Activated CD4-positive, alpha-beta T cell treated with anti-CD3 and anti-CD28 coated beads, Interleukin-2, amount 50 U/mL, for 16 hours (primary cell): ENCODE measurements at regions not wholly inside any gene's neighbourhood (a gene's known extent, or its start where the extent isn't known, plus 50 kb on each side); places are given as distances from the start of the nearest gene placed in this dataset.
"Not testable (repeated sequence)": the region's sequence is repeated elsewhere in the genome, so short reads cannot be mapped to it uniquely, and the experiment has no call there.

Experiments
- DNase-seq: peaks from one replicate; pipeline ENCODE4 v3.0.0-alpha.2; 2020

DNA sequence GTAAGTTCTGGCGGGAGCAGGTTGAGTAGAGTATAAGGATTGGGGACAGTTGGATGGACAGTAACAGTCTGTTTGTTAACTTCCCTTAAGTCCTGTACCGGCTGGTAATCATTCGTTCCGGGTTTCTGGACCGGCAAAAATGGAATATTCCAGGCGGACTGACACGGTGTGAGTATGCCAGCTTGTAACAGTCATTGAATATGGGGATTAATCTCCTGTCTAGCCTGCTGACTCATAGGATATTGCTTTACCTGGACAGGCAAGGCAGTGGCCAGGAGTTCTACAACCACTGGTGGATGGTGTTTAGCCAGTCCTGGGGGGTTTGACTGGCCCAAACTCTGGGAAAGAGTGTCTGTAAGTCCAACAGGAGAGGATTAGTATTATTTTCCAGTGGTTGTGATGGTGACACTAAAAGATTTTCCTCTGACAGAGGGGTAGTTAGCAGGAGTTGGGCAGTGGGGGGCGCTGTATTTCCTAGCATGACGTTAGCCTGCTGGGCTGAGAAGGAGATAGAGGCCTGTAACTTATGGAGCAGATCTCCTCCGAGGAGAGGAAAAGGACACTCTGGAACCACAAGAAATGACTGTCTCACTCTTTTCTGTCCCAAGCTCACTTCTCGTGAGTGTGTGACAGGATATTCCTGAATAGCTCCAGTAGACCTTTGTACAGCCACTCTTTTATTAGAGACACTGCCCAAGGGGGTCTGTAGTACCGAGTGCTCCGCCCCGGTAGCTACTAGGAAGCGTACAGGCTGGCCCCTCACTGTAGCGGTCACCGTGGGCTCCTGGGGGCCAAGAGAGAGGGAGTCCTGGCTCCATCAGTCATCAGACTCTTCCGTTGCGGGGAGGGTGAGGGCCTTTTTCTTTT, 152.2 kb downstream of the TRIM27 start:
- no peak for DNase-seq

DNA sequence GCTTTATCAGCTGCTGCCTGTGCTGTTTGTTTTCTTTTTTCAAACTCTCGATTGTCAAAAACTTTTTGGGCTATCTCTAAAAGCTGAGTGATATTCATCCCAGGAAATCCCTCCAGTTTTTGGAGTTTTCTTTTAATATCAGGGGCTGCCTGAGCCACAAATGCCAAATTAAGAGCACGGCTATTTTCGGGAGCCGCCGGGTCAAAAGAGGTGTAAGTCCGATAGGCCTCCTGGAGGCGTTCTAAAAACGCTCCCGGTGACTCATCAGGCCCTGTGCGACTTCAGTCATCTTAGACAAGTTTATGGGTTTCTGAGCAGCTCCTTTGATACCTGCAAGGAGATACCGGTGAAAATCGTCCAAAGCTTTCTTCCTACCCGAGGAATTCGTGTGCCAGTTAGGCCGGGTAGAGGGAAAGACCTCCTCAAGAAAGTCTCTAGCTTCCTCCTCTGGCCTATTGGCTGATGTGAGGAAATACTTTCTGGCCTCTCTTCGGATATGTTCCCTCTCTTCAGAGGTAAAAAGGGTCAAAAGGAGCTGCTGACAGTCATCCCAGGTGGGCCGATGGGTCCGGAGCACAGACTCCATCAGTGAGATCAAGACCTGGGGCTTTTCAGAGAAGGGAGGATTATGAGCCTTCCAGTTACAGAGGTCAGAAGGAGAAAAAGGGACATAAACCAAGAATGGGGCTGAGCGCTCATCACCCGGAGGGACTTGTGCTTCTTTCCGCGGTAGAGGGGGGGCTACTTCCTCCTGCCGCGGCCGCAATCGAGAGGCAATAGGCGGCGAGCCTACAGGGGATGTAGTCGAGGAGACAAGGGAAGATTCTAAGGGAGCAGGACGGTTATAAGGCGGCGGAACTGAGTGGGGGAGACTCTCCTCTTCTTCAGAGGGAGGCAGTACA, 151.1 kb downstream of the TRIM27 start:
- no peak for DNase-seq

DNA sequence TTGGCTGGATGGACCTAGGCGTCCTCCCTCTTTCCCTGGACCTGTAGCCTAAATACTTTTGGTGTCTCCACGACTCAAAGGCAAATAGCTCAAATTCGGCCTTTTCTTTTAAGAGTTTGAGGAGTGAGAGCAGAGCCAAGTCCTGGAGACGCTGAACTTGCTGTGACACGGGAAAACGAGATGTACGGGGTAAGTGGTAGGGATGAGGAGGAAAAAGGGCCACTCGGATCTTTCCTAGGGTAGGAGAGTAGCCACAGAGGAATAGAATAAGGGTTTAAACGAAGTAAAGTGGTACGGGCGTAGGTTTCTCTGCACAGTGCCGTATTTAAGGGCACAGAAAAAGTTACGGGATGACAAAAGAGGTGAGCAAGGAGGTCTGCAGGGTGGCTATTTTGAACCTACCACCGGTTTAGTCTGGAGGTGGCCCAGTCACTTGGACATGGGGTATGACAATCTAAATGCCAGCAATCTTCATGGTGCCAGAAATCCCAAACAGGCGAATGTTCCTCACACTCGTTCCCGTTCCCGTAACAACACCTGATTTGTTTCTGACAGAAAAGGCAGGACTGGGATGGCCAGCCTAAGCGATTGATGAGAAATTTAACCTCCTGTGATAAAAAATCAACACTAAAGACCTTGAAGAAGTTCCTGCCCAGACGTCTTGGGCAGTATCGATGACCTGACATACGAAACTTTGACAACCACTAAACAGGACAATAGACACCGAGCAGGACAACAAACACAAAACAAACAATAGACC, 149.3 kb downstream of the TRIM27 start:
- no peak for DNase-seq

DNA sequence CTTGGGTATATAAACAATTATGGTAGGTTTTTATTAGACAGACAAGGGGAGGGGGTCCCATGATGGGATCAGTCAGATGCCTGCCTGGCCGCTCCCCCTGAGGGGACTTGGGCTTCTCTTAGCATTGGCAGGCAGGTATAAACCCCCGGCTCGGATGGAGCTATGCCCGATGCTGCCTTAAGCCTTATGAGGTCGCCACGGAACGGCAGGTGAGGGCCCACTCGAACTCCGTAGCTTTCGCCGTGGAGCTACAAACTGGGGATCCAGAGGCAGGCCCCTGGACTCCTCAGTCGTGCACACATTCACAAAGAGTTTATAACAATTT, 148.8 kb downstream of the TRIM27 start:
- DNase-seq, result no peak

DNA sequence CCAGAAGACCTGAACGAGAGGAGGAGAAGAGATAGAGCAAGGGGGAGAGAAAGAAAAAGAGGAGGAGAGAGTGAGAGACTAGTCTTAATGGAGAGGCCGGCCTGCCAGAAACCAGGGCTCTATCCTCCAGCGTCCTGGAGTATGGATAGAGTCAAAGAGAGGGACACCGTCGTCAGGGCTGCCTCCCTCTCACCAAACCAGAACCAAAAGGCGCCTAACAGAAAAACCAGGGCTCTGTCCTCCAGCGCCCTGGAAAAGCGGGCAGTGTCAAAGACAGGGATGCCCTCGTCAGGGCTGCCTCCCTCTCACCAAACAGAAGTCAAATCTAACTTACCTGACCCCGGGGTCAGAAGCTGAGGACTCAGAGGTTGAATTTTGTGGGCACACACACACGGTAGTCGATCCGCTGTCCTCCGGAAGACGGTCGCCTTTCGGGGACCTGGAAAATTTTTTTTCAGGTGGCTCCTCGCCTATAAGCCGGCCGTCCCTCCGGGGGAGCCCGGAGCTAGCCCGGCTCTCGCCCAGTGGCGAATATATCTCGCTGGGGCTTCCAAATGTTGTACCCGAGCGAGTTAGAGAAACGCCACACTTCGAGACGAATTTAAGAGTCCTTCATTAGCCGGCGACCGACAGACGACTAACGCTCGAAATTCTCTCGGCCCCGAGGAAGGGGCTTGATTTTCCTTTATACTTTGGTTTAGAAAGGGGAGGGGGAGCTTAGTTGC, 148.2 kb downstream of the TRIM27 start:
- no peak for DNase-seq

DNA sequence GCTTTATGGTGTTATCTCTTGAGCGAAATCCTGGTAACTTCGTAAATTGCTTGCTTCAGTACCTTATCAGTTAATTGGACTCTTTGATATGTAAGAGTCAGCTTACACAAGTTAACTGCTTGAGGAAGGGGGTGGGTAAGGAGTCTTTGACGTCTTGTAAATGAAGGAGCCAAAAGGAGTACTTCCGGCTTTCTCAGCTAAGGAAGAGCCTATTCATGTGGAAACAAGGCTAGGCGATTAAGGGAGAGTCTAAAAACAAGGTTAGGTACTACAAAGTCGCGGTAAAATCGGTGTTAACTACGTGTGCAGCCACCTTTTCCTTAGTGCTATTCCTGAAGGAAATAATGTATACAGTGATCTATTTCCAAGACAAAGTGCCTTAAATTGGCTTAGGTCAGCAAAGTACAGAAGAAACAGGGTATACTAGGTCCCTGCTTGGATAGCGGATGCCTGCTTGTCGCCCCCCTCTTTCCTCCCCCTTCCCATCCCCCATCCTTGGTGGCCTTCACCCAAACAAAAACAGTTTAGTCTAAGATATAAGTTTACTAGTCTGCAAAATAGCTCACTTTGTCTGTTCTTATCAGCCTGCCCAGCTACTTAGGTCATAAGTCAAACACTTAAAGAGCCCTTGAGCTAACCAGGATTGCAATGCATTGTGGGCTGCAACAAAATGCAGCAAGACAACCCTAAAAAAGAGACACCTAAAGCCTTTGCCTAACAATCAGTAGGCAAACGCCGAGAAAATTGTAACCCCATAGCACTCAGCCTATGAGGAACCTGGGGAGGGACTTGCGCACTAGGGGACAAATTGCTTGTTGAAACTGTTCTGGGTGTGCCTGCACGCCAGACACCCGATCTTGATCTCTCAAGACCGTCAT, 147.3 kb downstream of the TRIM27 start:
- DNase-seq, result no peak

DNA sequence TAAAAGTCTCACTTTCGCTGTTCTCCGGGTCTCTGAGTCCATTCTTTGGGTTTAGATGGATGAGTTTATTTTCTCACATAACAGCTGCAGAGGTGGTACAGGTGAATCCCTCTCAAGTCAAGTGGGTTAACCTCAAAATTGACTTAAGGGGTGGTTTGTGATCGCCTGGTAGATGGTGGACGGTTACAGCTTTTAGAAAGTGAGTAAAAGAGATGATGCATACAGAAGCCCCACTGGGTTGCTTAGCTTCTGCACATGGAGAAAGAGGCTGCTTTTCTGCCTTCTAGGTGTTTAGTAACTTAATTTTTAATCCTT, 146.7 kb downstream of the TRIM27 start:
- DNase-seq, result no peak

DNA sequence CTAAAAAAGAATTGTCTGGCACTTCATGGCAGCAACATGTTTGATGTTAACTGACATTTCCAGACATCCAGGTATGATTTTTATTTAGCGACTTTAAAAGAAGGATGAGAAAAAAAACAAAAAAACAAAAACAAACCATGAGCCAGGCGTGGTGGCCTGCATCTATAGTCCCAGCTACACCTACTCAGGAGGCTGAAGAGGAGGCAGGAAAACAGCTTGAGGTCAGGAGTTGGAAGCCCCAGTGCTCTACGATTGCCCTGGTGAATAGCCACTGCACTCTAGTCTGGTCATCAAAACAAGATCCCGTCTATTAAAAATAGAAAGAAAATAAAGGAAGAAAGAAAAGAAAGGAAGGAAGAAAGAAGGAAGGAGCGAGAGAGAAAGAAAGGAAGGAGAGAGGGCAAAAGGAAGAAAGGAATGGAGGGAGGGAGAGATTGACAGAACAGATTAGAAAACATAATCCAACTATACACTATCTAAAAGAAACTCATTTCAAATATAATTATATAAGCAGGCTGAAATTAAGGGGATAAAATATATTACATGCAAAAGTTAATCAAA, 141.6 kb downstream of the TRIM27 start:
- no peak for DNase-seq

DNA sequence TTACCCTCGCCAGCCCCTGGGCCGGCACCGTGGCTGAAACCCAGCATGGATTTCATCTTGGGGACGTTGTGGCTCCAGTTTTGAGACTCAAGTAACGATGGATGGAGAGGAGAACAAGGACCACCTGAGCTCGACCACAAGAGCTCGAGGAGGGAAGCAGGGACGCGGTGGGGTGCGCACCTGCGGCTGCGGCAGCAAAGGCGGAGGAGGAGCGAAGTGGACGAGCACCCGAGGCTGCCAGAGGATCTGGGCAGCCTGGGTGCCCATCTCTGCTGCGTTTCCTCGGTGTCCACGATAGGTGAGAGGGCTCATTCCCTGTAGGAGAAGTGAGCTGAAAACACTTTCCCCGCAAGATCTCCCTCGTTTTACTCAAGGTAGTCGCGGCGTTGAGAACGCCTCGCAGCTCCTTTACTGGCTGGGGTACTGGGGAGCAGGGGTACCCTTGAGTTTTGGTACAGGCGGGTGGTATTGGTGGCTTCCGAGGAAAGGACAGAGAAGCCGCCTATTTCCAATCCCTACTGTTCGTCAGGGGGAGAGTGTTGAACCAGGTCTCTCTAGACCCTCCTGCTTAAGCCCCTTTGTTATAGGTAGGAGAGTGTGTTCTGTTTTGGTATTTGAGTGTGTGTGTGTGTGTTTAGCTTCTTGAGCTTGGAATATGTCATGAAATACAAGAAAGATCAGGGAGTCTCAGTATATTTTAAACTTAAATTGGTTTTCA, 137.7 kb downstream of the TRIM27 start:
- no peak for DNase-seq

DNA sequence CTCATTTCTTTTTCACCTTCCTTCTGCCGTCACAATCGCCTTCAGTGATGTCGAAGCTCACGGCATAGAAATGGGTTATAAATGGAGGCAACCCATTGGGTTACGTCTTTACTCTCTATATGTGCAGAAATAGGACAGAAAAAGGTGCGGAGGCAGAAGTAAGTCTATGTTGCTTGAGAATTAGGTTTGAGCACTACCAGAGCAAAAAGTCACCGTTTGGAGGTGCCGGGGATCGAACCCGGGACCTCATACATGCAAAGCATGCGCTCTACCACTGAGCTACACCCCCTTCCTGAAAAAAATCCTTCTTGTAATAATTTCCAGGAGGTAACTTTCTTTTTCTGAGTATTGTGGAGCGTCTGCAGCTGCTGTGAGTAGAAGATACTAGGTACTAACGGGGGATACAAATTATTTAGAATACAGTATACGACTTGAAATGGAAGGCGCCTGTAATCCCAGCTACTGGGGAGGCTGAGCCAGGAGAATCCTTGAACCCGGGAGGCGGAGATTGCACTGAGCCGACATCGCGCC, 134.2 kb downstream of the TRIM27 start:
- peak; percentile 85 for DNase-seq

DNA sequence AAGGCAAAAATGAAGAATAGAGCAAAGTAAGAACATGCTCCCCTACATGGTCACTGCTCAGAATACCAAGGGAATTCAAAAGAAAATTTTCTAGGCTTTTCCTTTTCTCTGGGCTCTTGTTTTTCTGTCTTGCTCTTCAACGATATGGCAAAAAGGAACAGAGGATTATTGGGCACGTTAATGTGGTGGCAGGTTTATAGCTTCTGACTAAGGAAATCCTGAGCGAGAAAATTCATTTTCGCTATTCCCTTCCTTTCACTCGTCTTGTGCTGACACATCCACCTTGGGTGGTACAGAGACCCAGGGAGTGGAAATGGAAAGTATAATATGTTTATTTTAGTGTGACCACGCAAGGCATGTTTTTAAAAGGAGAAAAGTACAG, 132.8 kb downstream of the TRIM27 start:
- no peak for DNase-seq

DNA sequence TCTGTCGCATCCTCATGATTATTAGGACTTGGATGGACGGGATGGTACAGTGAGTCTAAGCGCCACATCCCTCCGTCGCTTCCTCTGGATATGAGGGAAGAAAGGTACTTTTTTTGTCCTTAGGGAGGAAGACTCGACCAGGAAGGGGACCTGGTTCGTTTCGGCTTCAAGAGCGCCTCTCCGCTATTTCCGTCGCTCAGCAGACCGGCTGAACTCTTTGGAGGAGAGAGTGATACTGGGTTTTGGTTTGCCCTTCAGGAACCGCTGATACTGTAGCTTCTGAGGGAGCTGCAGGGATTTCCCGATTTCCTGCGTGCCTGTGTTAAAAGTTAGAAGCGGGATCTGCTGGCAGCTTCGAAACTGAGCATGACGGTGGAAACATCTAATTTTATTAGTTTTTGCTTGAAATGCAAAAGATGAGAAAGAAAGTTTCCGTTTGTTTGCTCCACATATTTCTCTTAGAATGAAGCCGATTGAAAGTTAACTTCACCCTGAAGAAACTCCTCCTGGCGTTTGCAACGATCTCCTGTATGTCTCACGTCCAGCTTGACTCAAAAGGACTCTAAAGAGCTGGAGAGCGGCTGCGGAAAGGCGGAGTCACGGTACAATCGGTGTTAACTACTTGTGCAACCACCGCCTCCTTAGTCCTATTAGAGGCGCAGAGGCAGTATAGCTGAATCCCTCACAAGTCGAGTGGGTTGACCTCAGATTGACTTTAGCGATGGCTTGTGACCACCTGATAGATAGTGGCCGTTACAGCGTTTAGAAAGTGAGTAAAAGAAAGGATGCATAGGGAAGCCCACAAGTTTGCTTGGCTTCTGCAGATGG, 129.4 kb downstream of the TRIM27 start:
- DNase-seq, result peak; percentile 48

DNA sequence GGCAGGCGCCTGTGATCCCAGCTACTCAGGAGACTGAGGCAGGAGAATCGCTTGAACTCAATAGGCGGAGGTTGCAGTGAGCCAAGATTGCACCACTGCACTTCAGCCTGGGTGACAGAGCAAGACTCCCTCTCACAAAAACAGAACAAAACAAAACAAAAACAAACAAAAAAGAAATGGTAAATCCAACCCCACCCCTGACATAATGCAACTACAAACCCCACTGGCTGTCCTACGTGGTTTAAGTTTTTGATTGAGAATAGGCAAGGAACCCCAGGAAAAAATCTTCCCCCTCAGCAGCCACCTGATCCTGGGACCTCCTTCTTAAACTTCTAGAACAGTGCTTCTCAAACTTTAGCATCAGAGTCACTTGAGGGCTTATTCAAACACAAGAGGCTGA, 123.1 kb downstream of the TRIM27 start:
- not testable (repeated sequence) for DNase-seq

DNA sequence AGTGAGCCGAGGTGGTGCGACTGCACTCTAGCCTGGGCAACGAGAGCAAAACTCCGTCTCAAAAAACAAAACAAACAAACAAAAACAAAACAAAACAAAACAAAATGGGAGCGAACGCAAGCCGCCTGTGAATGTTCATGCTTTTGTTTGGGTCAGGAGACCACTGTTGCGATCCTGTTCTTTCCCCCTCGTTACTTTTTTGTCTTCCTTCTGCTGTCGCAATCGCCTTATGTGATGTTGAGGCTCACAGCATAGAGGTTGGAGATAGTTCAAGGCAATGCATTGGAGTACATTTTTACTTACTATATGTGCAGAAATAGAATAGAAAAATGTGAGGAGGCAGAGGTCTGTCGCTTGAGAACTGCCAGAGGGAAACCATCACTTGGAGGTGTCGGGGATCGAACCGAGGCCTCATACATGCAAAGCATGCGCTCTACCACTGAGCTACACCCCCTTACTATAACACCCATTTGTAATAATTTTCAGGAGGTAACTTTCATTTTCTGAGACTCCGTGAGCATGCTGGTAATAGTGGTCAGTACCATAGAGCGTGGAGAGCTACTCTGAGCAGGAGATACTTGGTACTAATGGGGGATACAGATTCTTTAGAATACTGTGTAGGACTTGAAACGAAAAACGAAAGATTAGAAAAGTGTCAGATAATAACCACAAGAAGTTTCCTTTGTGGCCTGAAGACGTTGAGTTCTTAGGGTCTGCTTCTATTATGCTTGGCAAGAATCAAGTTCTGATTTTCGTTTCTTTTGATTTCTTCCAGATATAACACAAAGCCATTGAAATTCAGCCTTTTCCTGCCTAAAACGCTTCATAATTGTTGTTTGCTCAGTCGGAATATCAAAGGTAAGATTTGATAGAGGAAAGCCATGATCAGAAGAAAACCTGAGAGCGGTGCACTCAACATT, 121.1 kb downstream of the TRIM27 start:
- peak; percentile 86 for DNase-seq

DNA sequence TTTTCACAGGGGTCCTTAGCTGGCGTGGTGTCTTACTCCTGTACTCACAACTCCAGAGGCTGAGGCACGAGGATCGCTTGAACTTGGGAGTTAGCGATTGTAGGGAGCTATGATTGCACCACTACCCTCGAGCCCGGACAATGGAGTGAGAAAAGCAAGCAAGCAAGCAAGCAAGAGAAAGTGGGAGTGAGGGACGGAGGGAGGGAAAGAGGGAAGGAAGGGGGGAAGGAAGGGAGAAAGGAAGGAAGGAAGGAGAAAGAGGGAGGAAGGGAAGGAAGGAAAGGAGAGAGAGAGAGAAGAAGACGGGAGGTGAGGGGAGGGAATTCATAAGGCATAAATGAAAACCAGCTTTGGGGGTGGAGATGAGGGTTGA, 120.5 kb downstream of the TRIM27 start:
- no peak for DNase-seq

DNA sequence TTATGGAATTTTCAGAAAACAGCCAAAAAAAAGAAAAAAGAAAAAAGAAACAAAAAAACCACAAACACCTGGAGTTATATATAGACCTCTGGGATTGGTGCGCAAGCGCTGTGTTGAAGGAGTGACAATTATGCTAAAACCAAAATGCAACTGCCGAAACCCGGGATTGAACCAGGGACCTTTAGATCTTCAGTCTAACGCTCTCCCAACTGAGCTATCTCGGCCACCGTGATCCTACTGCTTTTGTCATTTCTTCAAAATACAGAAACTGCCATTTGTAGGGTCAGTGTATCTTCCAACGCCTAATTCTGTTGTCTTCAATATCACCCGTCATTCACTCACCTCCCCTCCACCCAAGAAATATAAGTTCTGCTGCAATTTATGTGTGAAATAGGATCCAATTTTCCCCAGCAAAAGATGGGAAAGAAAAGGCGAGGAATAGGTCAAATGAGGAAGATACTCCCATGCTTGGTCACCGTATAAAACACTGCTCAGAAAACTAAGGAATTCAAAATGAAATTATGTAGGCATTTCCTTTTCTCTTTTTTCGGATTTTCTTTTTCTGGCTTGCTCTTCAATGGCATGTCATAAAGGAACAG, 116.0 kb downstream of the TRIM27 start:
- peak; percentile 81 for DNase-seq

DNA sequence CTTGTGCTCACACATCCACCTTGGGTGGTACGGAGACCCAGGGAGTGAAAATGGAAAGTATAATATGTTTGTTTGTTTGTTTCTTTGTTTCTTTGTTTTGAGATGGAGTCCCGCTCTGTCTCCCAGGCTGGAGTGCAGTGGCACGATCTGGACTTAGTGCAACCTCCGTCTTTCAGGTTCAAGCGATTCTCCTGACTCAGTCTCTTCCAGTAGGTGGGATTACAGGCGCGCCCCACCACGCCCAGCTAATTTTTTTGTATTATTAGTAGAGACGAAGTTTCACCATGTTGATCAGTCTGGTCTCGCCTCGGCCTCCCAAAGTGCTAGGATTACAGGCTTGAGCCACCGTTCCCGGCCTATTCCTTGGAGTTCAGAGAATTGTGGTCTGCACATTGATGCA, 115.4 kb downstream of the TRIM27 start:
- DNase-seq, result no peak
